AG04450 (cell line): ENCODE measurements at regions not wholly inside any gene's neighbourhood (a gene's known extent, or its start where the extent isn't known, plus 50 kb on each side); places are given as distances from the start of the nearest gene placed in this dataset.
A peak's percentile ranks its signal among the peaks of the same experiment; 100 is the strongest.
"Not testable (repeated sequence)": the region's sequence is repeated elsewhere in the genome, so short reads cannot be mapped to it uniquely, and the experiment has no call there.

Experiments used
- CTCF ChIA-PET: fragments of 300-600, 350-600 bp; formaldehyde crosslinking; extraction: SDS; loops from one replicate; lab custom pipeline; 2022; ENCODE audit warnings: antibody characterized with exemption, inconsistent platforms; lab: Charles Lee
- POLR2A ChIA-PET: fragments of 350-600 bp; formaldehyde crosslinking; extraction: SDS; loops from one replicate; lab custom pipeline; 2021; ENCODE audit warnings: antibody characterized with exemption, inconsistent platforms; lab: Yijun Ruan, JAX
- DNase-seq: peaks from one replicate; pipeline ENCODE4 v3.0.0-alpha.2; 2011; ENCODE audit warnings: low read depth, low spot score
- H3K27ac ChIP-seq: one replicate; pipeline ENCODE4 v1.5.1; 2012; ENCODE audit warnings: low read depth, low read length, control low read depth
- H3K27me3 ChIP-seq: one replicate; pipeline ENCODE4 v1.6.0; 2012; ENCODE audit warnings: low read length; ENCODE audit not compliant: control insufficient read depth, insufficient read depth
- H3K4me3 ChIP-seq: 2 replicates; pipeline ENCODE4 v1.5.1; 2011; ENCODE audit warnings: mild to moderate bottlenecking, low read depth, low read length, control low read depth
- H3K9me3 ChIP-seq: 2 replicates; pipeline ENCODE4 v1.5.1; 2012; ENCODE audit warnings: low read length; ENCODE audit not compliant: control insufficient read depth, insufficient read depth
- CTCF ChIP-seq: IDR thresholded peaks from 2 replicates; pipeline ENCODE4 v1.5.1; 2011; ENCODE audit warnings: low read depth, low read length, control low read depth, inconsistent platforms

- Histone ChIP-seq H3K4me3 (no peak overlapping the region), H3K27ac (no peak overlapping the region), H3K27me3 (no peaks in the 10 kb centered on the region), H3K9me3 (no peaks in the 10 kb centered on the region)
- CTCF ChIA-PET, result no interaction called here
- no peak for DNase-seq
- POLR2A ChIA-PET, result no interaction called here
- no peak for TF ChIP-seq CTCF
Observed at GRCh38 chr12:24505366-24506015, 443.4 kb downstream of the BCAT1 start.

DNA sequence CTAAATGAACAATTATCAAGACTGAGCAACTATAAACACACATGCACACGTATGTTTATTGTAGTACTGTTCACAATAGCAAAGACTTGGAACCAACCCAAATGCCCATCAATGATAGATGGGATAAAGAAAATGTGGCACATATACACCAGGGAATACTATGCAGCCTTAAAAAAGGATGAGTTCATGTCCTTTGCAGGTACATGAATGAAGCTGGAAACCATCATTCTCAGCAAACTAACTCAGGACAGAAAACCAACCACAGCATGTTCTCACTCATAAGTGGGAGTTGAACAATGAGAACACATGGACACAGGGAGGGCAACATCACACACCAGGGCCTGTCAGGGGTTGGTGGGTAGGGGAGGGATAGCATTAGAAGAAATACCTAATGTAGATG lies 445.4 kb downstream of the BCAT1 start:
- H3K9me3 ChIP-seq, CTCF ChIA-PET, POLR2A ChIA-PET, H3K4me3 ChIP-seq, DNase-seq, H3K27me3 ChIP-seq, H3K27ac ChIP-seq: not testable (repeated sequence)

DNA sequence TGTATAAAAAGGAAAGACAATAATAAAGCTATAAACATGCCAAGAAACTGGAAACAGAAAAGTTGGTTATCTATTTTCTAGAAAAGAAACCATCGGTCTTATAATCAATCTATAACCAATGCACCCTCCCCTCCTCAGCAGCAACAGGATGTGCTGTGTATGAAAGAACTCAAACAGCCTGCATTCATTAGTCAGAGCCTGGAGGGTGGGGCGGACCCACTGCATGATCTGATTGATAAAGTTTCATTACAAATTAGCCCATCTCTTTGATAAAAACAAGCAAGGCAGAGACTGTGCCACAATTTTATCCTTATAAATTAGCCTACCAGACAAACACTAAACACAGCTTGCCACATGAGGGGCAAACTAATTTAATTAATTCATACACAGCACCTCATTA lies 448.1 kb downstream of the BCAT1 start:
- Histone ChIP-seq H3K9me3 (no peaks in the 10 kb centered on the region), H3K4me3 (peak overlapping the region; percentile 20; the same call in 1 of the 2 replicates), H3K27me3 (no peaks in the 10 kb centered on the region), H3K27ac (no peak overlapping the region)
- no peak for DNase-seq
- no peak for TF ChIP-seq CTCF
- ChIA-PET POLR2A (interaction anchor here (0.6 kb wide), 2 partner anchors 29 to 63 kb away, joined by 3 to 5 read pairs; no protein-coding TSS in a partner anchor), CTCF (no interaction called here)

GRCh38 chr12:24500421-24500820 lies 448.5 kb downstream of the BCAT1 start:
- Histone ChIP-seq H3K27me3 (no peaks in the 10 kb centered on the region), H3K9me3 (no peaks in the 10 kb centered on the region), H3K4me3 (peak overlapping the region; percentile 20), H3K27ac (no peak overlapping the region)
- ChIA-PET POLR2A (interaction anchor here (0.6 kb wide), 2 partner anchors 30 to 63 kb away, joined by 3 to 5 read pairs; no protein-coding TSS in a partner anchor), CTCF (no interaction called here)
- TF ChIP-seq CTCF, result no peak
- no peak for DNase-seq

- no peak overlapping the region for H3K4me3 ChIP-seq
- no peak for DNase-seq
- H3K27me3 ChIP-seq, result no peaks in the 10 kb centered on the region
- H3K27ac ChIP-seq, result no peak overlapping the region
- CTCF ChIA-PET, result interaction anchor here (1.2 kb wide), 1 partner anchor 98 kb away, joined by 4 read pairs; no protein-coding TSS in a partner anchor
- POLR2A ChIA-PET, result interaction anchor here (1.1 kb wide), 1 partner anchor 17 kb away, joined by 3 read pairs; no protein-coding TSS in a partner anchor
- TF ChIP-seq CTCF, result no peak
- H3K9me3 ChIP-seq, result no peaks in the 10 kb centered on the region
Observed at GRCh38 chr12:24499151-24500146, 449.5 kb downstream of the BCAT1 start.
